Stimulated activated CD8-positive, alpha-beta memory T cell treated with anti-CD3 and anti-CD28 coated beads, Interleukin-7, amount 100 ng/mL, for 4 hours (primary cell): ENCODE measurements at regions not wholly inside any gene's neighbourhood (a gene's known extent, or its start where the extent isn't known, plus 50 kb on each side); places are given as distances from the start of the nearest gene placed in this dataset.
"Not testable (repeated sequence)": the region's sequence is repeated elsewhere in the genome, so short reads cannot be mapped to it uniquely, and the experiment has no call there.

Experiments used
- DNase-seq, 2 donors: peaks; one replicate each; pipeline ENCODE4 v3.0.0-alpha.2; 2020; ENCODE audit warnings: low read depth in 2 of 2

DNA sequence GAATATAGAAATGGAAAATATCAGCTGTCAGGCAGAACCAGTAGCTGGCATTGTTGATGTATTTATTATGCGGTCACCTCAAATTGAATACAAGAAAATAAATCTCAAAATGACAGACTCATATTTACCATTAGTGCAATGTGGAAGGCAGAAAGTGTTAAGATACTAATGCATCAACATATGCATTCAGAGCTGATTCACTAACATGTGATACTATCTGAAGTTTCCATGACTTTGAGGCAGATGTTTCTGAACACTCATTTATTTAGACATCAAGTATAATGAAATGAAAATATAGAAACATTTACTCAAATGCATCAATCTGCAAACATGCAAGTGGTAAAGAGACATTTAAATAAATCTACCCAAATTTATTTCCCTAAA, 474.2 kb upstream of the SLC10A2 start:
- DNase-seq, result no peak

GRCh38 chr13:103539721-103540381, 473.6 kb upstream of the SLC10A2 start:
- DNase-seq, result no peak

DNA sequence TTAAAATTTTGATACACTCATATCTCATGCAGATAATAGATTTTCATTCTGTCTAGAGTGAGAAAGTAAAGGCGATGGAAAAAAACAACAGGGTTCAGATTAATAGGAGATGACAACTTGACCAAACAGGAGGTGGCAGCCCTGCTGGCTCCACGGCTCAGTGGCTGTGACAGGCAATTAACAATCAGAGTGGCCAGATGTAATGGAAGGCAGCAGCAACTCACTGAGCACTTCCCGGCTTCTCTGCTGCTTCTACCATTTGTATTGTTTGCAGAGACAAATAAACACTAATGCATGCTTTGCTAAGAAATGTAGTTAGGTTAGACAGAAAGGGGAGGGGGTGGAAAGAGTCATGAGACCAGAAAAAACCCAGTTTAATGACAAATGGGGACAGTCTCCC, 473.0 kb upstream of the SLC10A2 start:
- no peak for DNase-seq

DNA sequence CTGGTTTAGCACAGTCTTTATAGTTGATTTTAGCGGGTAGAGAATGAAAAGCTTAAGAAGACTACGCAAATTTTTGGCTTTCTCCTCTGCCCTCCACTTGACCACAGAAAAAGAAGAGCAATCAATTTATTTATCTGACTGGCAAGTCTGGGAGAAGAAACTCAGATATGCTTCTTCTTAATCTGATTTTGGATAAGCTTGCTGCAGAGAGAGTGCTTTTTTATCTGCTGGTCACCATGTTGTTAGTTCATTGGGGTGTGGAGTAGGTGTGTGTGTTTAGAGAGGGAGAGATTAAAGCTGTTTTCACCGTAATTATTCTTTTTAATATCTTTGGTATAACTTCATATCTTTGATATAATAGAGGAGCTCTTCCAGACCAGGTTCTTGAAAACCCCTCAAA, 471.4 kb upstream of the SLC10A2 start:
- DNase-seq, result no peak

DNA sequence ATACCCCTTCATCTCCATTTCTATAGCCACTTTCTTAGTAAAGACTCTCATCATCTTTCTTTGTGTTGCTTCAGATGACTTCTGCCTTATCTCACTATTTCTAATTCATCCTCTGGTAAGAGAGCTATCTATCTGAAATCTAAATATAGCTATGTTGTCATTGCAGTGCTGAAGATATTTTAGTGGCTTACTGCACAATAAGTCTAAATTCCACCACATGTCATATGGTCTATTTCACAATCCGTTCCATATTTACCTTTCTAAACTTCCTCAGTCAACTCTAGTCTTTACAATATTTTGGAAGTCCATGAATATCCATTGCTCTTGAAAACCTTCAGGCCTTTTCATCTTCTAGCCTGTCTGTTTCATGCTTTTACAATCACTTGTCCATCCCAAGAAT, 465.1 kb upstream of the SLC10A2 start:
- DNase-seq, result no peak

GRCh38 chr13:103528437-103528836, 462.2 kb upstream of the SLC10A2 start:
- DNase-seq, result no peak

DNA sequence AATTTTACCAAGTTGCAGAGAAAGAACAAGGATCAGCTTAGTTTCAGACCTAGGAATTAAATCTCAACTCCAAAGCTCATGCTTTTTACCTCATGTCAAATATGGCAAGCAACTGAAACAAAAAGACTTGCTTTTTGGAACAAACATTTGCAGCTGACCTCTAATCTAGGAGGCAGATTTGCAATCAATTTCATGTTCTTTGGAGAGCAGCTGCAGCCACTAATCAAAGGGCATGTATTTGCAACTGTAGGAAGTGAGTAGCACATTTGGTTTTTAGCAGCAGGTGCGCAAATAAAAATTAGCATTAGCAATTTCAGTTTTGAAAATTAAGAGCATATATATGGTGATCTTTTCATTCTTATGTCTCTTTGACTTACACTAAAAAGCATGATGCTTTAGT, 459.3 kb upstream of the SLC10A2 start:
- DNase-seq, result no peak

GRCh38 chr13:103523858-103524257, 457.6 kb upstream of the SLC10A2 start:
- DNase-seq, result no peak

DNA sequence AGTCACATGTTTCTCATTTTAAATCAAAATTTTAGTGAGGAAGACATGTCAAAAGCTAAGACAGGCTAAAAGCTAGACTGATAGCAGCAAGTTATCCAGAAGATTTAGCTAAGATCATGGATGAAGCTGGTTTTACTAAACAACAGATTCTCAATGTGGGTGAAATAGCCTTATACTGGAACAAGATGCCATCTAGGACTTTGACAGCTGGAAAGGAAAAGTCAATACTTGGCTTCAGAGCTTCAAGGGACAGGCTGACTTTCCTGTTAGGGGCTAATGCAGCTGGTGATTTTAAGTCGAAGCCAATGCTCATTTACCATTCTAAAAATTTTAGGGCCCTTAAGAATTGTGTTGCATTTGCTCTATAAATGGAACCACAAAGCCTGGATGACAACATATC, 455.3 kb upstream of the SLC10A2 start:
- DNase-seq, result no peak

GRCh38 chr13:103517768-103518102, 451.5 kb upstream of the SLC10A2 start:
- DNase-seq, result no peak

GRCh38 chr13:103517066-103517767, 451.0 kb upstream of the SLC10A2 start:
- no peak for DNase-seq

DNA sequence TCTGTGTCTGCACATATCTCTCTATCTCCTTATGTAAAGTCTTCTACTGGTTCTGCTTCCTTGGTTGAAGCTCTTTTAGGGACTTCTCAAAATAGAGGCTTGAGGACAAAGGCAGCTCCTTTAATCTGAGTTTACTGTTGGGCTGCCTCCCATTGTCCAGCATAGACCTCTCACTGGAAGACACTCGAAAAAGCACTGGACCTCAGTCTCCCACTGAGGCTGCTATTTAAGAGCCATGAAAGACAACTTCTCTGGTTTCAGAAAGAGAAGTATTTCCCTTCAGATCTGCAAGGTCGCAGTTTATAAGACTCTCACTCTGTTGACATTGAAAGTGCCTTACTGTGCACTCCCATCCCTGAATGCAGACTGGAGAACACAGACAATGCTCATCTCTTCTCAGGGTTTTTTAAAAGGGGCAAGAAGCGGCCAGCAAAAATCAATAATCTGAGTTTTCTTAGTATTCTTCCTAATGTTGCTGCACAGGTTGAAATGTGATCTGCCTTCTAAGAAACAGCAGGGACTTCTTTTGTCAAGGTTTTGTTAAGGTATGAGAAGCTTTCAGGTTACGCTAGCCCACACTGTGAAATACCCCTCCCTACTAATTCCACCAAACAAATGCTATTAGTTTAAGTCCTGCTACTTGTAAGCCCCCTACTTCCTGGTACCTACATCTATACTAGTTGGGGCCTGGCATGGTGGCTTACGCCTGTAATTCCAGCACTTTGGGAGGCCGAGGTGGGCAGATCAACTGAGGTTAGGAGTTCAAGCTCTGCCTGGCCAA, 450.0 kb upstream of the SLC10A2 start:
- no peak for DNase-seq

DNA sequence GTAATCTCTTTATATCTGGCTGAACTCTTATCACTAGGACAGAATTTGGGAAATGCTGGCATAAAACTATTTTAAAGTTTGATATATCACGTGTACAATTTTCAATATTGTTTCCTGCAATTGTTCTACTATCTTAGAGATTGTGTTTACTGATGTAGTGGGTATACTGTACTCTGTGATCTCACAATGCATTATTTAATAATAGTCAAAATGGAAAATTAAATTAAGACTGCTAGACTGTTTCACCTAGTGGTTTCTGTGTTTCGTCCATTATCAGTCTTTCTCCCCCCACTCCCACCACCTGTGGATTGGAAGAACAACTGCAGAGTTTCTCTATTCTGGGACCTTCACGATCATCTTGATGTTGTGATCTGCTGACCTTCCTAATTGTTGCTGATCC, 449.2 kb upstream of the SLC10A2 start:
- DNase-seq, result no peak

DNA sequence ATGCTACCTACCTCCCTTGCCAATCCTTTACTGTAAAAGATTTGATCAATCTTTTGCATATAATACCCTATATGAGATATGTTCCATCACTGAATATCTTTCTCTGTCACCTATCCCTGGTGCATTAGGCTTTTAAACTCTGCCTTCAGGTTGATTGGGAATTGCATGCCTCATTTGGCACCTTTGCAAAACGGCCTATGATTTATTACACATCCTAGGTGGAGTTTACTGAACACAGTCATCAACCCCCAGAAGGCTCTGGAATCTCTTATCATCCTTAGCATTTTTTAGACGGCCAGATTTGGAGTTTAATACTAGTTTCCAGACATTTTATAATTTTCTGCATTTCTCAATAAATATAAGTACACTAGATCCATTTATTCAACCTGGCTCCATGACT, 448.4 kb upstream of the SLC10A2 start:
- DNase-seq, result no peak

DNA sequence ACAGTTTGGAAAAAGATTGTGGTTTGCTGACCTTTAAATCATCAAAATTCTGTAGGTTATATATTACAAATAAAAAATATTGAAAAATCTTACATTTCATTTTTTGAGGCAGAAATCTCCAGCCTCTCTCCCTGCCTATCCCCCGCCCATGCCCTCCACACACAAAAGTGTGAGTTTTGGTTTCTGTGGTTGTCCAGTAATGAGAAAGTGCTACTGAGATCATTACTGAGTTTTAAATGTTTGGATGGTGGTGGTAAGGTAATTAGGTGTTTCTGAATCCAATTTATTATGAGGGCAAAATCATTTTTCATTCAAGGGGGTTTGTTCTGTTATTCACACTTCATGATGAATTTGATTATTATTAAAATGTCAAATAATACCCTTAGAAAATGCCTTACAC, 448.0 kb upstream of the SLC10A2 start:
- DNase-seq, result no peak

- no peak for DNase-seq
Observed at GRCh38 chr13:103510007-103510535, 443.9 kb upstream of the SLC10A2 start.

DNA sequence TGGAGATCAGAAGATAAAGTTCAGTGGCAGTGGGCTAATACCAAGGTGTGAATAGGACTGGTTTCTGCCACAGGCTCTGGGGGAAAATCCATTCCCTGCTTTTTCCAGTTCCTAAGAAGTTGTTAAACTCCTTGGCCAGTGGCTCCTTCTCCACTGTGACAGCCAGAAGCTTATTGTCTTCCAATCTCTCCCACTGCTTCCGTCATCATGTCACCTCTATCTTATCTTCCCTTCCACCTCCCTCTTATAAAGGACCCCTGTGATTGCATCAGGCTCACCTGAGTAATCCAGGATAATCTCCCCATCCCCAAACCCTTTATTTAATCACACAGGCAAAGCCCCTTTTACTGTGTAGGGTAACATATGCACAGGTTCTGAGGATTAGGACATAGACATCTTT, 431.2 kb upstream of the SLC10A2 start:
- DNase-seq, result no peak

- DNase-seq, result no peak
Observed at GRCh38 chr13:103487841-103488240, 421.6 kb upstream of the SLC10A2 start.

GRCh38 chr13:103473081-103473480, 406.9 kb upstream of the SLC10A2 start:
- no peak for DNase-seq

- no peak for DNase-seq
Observed at GRCh38 chr13:103471896-103472295, 405.7 kb upstream of the SLC10A2 start.

- DNase-seq, result no peak
Observed at GRCh38 chr13:103469771-103470170, 403.6 kb upstream of the SLC10A2 start.

DNA sequence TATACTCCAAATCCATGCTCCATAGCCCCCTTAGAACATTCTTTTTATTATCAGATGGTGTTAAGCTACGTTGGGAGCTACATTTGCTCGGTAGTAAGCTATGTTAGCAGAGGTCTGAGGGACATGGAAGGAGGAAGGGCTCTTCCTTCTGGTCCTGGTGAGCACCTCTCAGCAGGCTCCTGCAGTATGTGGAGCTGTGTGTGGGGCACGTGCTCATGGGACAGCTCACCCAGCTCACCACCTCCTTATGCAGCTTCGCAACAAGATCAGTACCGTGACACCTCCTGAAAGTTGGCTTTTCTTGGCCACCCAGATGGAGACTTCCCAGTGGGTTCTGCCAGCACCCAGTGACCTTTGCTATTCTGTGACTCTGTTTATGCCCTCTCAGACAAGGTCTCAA, 400.5 kb upstream of the SLC10A2 start:
- DNase-seq, result no peak

DNA sequence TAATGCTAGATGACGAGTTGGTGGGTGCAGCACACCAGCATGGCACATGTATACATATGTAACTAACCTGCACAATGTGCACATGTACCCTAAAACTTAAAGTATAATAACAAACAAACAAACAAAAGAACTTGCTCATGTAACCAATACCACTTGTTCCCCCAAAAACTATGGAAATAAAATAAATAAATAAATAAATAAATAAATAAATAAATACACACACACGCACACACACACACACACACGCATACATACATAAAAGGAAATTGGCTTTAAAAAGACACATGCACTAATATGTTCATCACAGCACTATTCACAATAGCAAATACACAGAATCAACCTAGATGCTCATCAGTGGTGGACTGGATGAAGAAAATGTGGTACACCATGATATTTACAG, 394.0 kb upstream of the SLC10A2 start:
- DNase-seq, result not testable (repeated sequence)
